Right cardiac atrium (tissue), 5 donors: ENCODE measurements at regions not wholly inside any gene's neighbourhood (a gene's known extent, or its start where the extent isn't known, plus 50 kb on each side); places are given as distances from the start of the nearest gene placed in this dataset.

Source experiments
- ATAC-seq, 2 donors: fragments of 200-7000 bp; cut with Tn5 transposase; one replicate each; pipeline versions ENCODE4 v1.8.0 to v1.9.1; 2020; ENCODE audit warnings: moderate library complexity in 2 of 2, mild to moderate bottlenecking in 1 of 2
- DNase-seq, 3 donors: peaks; one replicate each; pipeline ENCODE4 v3.0.0-alpha.2; 2020
- H3K27ac ChIP-seq: one replicate; pipeline ENCODE4 v1.5.1; 2013; ENCODE audit warnings: mild to moderate bottlenecking, low read length, control low read depth, moderate library complexity
- H3K27me3 ChIP-seq: one replicate; pipeline ENCODE4 v1.6.1; 2013; ENCODE audit not compliant: control insufficient read depth, insufficient read depth
- H3K4me1 ChIP-seq: one replicate; pipeline ENCODE4 v1.6.1; 2013; ENCODE audit warnings: low read length; ENCODE audit not compliant: control insufficient read depth, insufficient read depth
- H3K4me3 ChIP-seq: one replicate; pipeline ENCODE4 v1.5.1; 2013; ENCODE audit warnings: low read length, control low read depth
- H3K9me3 ChIP-seq: one replicate; pipeline ENCODE4 v1.6.1; 2013; ENCODE audit warnings: low read length; ENCODE audit not compliant: control insufficient read depth
- WGBS: extraction: QIAGEN DNeasy Blood & Tissue Kit; methylation state at CpG from one replicate; pipeline ENCODE4 v1.1.7; 2013; 5-methylcytosine and 5-hydroxymethylcytosine counted together
- intact Hi-C, 4 donors: fragments of 100-400 bp; cut with DNase I; formaldehyde crosslinking; loops; one replicate each; pipeline versions ENCODE4 v1.11.0 to v1.14.0; 2022 to 2023
- donor health status: healthy with polysubstance abuse.
- donor health status: DM: no; HTN: yes; CAD: no.
- donor health status: DM: no; HTN: no; CAD: no.
- donor health status: DM: no; HTN: yes; CAD: no; lungs with severe emphysema.
- donor health status: DM: yes; HTN: yes; CAD: no.

DNA sequence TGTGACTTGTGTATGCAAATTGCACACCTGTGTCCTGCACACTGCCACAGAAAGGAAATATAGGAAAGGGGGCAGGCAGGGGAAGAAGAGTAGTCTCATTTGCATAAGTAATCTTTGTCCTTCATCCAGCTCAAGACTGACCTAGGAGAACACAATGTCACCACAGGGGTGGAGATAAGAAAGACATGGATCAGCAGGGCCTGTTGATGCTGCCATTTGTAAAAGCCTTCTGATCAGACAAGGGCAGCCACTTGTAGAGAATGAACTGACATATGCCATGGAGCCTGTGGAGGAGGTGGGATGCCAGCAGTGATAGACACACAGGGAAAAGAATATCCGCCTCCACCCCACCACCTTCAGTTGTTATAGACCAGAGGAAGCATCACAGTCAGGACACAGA is 528.9 kb downstream of the HTR7 start:
- 97% methylated on average over 1 of the region's 1 CpG for WGBS
- H3K4me1 ChIP-seq: no peaks in the 10 kb centered on the region
- H3K27ac ChIP-seq: no peak overlapping the region
- ATAC-seq (no peak), DNase-seq (no peak)
- no peaks in the 10 kb centered on the region for H3K9me3 ChIP-seq
- intact Hi-C loops: no loop called here
- H3K4me3 ChIP-seq: no peak overlapping the region
- no peaks in the 10 kb centered on the region for H3K27me3 ChIP-seq

DNA sequence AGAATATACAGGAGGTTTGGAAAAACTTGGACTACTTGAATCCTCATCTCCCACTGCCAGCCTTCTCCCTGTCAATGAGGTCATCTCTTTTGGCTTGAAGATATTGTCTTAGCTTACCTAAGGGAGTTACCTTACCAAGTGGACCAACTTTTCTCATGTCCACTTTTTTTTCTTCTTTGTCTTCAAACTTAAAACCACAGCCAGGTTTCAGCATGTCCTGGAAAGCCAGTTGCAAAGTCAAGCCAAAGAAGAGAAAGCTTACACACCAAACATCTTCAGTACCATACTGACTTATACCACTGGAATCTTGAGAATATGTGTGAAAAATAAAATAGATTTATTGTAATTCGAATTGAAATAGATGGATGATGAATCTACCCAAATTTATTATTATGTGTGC is 520.5 kb downstream of the HTR7 start:
- WGBS: 63% methylated on average over 1 of the region's 1 CpG
- ATAC-seq (no peak), DNase-seq (no peak)
- intact Hi-C loops: no loop called here
- no peak overlapping the region for H3K27ac ChIP-seq
- H3K4me3 ChIP-seq: no peak overlapping the region
- H3K9me3 ChIP-seq: no peaks in the 10 kb centered on the region
- no peaks in the 10 kb centered on the region for H3K27me3 ChIP-seq
- no peaks in the 10 kb centered on the region for H3K4me1 ChIP-seq

DNA sequence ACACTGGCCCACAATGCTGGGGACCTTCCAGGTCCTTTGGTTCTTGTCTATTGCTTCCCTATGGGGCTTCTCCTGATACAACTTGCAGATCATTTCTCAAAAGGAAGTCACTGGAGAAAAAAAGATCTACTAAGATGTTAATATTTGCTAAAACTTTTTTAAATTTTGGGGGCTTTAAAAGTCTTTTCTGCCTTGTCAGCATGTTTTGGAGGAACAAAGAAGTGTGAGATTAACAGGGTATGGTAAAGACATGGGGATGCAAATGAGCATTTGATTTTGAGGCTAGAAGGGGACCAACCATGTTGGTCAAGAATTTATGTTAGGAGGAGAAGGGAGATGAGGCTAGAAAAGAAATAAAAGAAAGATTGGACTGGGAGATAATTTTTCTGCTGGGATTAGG is 515.4 kb downstream of the HTR7 start:
- H3K9me3 ChIP-seq: no peaks in the 10 kb centered on the region
- no peak for DNase-seq
- H3K4me3 ChIP-seq: no peak overlapping the region
- intact Hi-C loops: no loop called here
- H3K27ac ChIP-seq: no peak overlapping the region
- H3K4me1 ChIP-seq: no peaks in the 10 kb centered on the region
- ATAC-seq: no peak
- no peaks in the 10 kb centered on the region for H3K27me3 ChIP-seq

DNA sequence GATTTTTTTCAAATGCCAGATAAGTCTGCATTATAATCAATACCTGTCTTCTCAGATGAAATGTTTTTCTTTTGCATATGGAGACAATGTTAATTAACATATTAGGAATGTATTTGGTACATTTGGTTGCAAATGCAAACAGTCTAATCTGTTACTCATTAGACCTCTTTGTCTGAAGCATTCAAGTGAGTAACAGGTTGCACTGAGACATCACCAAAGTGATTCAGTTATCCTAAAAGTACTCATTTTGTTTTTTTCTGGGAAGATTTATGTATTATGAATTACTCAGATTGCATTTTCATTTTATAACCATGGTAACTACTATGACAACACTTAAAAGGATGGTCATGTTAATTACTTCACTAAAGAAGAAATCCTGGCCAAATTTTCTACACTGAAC is 513.6 kb downstream of the HTR7 start:
- Histone ChIP-seq H3K4me3 (no peak overlapping the region), H3K27me3 (no peaks in the 10 kb centered on the region), H3K9me3 (no peaks in the 10 kb centered on the region), H3K4me1 (no peaks in the 10 kb centered on the region), H3K27ac (no peak overlapping the region)
- intact Hi-C loops: no loop called here
- DNase-seq: no peak
- ATAC-seq: no peak

DNA sequence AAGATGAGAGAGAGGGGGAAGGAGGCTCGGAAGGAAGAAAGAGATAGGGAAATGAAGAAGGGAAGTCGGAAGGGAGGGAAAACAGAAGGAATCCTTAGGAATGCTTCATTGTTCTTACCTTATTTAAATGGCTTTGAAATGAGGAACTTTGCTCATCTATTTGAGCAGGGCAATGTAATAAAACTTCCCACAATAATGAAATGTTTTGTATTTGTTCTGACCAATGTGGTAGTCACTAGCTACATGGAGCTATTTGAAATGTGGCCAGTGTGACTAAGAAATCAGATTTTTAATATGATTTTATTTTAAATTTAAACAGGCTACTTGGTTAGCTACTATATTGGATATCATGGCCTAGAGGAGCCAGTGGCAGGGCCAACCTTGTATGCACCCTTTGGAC is 510.6 kb downstream of the HTR7 start:
- no peak overlapping the region for H3K4me3 ChIP-seq
- no peak for ATAC-seq
- no peaks in the 10 kb centered on the region for H3K4me1 ChIP-seq
- 83% methylated on average over 2 of the region's 2 CpGs for WGBS
- no peaks in the 10 kb centered on the region for H3K9me3 ChIP-seq
- H3K27ac ChIP-seq: no peak overlapping the region
- no peaks in the 10 kb centered on the region for H3K27me3 ChIP-seq
- intact Hi-C loops: no loop called here
- no peak for DNase-seq

DNA sequence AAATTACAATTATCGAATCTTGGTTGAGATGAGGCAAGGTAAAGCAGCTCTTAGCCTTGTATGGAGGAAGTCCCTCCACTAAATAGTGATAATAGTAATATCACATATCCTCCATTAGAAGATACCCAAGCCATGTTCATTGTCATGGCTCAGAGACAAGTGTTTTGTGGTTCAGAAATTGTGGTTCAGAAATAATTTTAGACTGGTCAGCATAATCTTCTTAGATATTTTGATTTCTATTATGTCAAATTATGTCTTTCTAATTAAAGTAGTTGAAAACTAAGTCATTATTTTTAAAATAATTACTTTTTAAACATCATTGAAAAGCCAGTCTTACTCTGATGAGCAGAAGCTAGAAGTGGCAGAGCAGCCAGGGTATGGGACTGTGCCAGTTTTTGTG is 507.7 kb downstream of the HTR7 start:
- DNase-seq: no peak
- H3K9me3 ChIP-seq: no peaks in the 10 kb centered on the region
- ATAC-seq: no peak
- no peak overlapping the region for H3K4me3 ChIP-seq
- WGBS: 95% methylated on average over 1 of the region's 1 CpG
- no peak overlapping the region for H3K27ac ChIP-seq
- no peaks in the 10 kb centered on the region for H3K4me1 ChIP-seq
- no peaks in the 10 kb centered on the region for H3K27me3 ChIP-seq
- intact Hi-C loops: no loop called here

GRCh38 chr10:90352288-90352687 is 505.6 kb downstream of the HTR7 start:
- H3K27me3 ChIP-seq: no peaks in the 10 kb centered on the region
- H3K27ac ChIP-seq: no peak overlapping the region
- intact Hi-C loops: no loop called here
- WGBS: 59% methylated on average over 7 of the region's 7 CpGs
- no peak for ATAC-seq
- H3K4me3 ChIP-seq: no peak overlapping the region
- no peaks in the 10 kb centered on the region for H3K4me1 ChIP-seq
- DNase-seq: no peak
- H3K9me3 ChIP-seq: no peaks in the 10 kb centered on the region

GRCh38 chr10:90354914-90355313 is 502.9 kb downstream of the HTR7 start:
- ATAC-seq: no peak
- no peaks in the 10 kb centered on the region for H3K27me3 ChIP-seq
- WGBS: 77% methylated on average over 4 of the region's 4 CpGs
- DNase-seq: no peak
- no peak overlapping the region for H3K4me3 ChIP-seq
- no peaks in the 10 kb centered on the region for H3K4me1 ChIP-seq
- no peak overlapping the region for H3K27ac ChIP-seq
- no peaks in the 10 kb centered on the region for H3K9me3 ChIP-seq
- intact Hi-C loops: no loop called here

GRCh38 chr10:90363799-90364483 is 493.9 kb downstream of the HTR7 start:
- H3K27ac ChIP-seq: no peak overlapping the region
- ATAC-seq (no peak), DNase-seq (no peak)
- no peak overlapping the region for H3K4me3 ChIP-seq
- no peaks in the 10 kb centered on the region for H3K27me3 ChIP-seq
- intact Hi-C loops: no loop called here
- no peaks in the 10 kb centered on the region for H3K4me1 ChIP-seq
- 75% methylated on average over 4 of the region's 4 CpGs for WGBS
- H3K9me3 ChIP-seq: no peaks in the 10 kb centered on the region

DNA sequence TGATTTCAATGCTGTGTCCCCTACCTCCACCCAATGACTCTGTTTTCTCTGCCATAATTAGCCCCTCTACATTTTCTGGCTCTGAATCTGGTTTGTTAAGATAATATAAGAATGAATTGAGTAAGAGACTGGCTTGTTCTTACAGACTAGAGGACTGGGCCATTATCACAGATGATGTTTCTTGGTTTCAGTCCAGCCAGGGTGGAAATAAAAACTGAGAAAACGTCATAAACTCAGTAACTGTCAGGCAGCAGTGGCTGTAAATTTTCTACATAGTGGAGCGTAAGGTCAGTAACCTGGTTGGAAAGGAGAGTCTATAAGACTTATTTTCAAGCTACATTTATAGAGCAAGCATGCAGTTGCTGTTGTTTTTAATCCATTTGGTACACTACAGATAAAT is 485.4 kb downstream of the HTR7 start:
- Histone ChIP-seq H3K9me3 (no peaks in the 10 kb centered on the region), H3K4me1 (no peaks in the 10 kb centered on the region), H3K27me3 (no peaks in the 10 kb centered on the region), H3K4me3 (no peak overlapping the region), H3K27ac (no peak overlapping the region)
- ATAC-seq (no peak), DNase-seq (no peak)
- WGBS: 49% methylated on average over 2 of the region's 2 CpGs
- intact Hi-C loops: no loop called here

GRCh38 chr10:90373911-90374310 is 483.9 kb downstream of the HTR7 start:
- H3K4me3 ChIP-seq: no peak overlapping the region
- DNase-seq (no peak), ATAC-seq (no peak)
- WGBS: 73% methylated on average over 1 of the region's 1 CpG
- H3K4me1 ChIP-seq: no peaks in the 10 kb centered on the region
- no peaks in the 10 kb centered on the region for H3K9me3 ChIP-seq
- no peaks in the 10 kb centered on the region for H3K27me3 ChIP-seq
- H3K27ac ChIP-seq: no peak overlapping the region
- intact Hi-C loops: no loop called here

- Histone ChIP-seq H3K27ac (no peak overlapping the region), H3K27me3 (no peaks in the 10 kb centered on the region), H3K4me1 (no peaks in the 10 kb centered on the region), H3K9me3 (no peaks in the 10 kb centered on the region), H3K4me3 (no peak overlapping the region)
- DNase-seq (no peak), ATAC-seq (no peak)
- 87% methylated on average over 3 of the region's 3 CpGs for WGBS
- intact Hi-C loops: no loop called here
These were observed 479.2 kb downstream of the HTR7 start for GRCh38 chr10:90378524-90379076.
